ENCODE measurements at regions not wholly inside any gene's neighbourhood (a gene's known extent, or its start where the extent isn't known, plus 50 kb on each side); places are given as distances from the start of the nearest gene placed in this dataset.
A peak's percentile ranks its signal among the peaks of the same experiment; 100 is the strongest.
"Not testable (repeated sequence)": the region's sequence is repeated elsewhere in the genome, so short reads cannot be mapped to it uniquely, and the experiment has no call there.

DNA sequence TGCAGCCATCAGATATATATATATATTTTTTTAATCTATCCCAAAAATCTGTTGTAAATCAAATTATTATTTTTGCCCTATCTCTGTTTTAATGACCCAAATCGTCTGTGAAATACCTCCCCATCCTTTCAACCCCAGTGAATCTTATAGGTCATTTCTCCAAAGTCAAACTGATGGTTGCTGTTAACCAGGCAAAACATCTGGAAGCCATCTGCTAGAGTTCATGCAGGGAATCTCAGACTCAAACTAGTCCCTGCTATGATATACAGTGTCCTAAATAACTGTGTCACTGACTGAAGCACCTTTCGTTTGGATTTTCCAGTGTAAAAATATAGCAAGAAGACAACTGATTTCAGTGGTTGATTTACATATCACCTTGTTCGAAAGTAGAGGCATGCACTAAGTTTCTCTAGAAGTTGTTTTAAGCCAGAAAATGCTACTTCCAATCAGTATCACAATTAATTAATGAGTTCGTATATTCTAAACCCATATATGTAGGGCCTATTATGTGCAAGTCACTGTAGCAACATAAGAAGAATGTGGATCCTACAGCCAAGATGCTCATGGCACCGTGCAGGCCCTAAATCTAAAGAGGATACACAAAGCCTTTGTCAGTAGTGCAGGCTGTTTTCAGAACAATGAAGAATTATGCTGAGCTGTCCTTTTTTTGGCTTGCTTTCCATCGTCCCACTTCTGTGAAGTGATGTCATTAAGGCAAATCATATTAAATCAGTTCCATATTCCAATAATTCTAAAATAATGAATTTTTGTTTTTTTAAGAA lies 566.0 kb downstream of the STK39 start:
- no peak for DNase-seq (ENCODE audit: low spot score)

DNA sequence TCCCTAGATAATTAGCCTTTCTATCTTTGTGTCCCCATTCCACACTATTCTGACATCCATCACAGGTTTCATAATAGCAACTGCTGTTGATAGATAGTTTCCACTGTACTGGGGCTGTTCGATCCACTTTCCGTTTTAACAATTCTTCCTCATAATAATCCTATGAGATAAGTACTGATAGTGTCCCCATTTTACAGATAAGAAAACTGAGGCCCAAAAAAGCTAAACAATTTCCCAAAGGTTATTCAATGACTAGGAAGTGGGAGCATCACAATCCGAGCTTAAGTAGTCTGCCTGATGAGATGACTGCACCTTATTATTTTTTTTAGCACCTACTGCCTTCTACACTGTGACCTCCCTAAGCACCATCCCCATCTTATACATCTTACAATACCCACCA lies 569.2 kb downstream of the STK39 start:
- DNase-seq (ENCODE audit: low spot score), result no peak

DNA sequence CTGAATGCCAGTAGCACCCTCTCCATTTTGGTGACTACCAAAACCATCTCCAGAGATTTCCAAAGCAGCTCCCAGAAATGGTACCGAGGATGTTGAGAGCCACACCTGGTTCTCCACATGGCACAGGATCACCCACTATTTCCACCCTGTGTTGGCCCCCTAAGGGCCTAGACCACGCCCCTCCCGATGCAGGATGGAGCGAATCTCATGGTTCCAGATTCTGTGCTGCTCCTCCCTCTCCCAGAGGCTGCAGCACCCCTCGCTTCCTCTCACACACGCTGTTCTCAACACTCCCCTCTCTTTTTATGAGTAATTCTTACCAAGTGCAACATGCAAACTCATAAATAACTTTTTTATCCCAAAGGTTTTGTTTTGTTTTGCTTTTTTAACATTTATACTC lies 571.5 kb downstream of the STK39 start:
- DNase-seq (ENCODE audit: low spot score), result no peak

DNA sequence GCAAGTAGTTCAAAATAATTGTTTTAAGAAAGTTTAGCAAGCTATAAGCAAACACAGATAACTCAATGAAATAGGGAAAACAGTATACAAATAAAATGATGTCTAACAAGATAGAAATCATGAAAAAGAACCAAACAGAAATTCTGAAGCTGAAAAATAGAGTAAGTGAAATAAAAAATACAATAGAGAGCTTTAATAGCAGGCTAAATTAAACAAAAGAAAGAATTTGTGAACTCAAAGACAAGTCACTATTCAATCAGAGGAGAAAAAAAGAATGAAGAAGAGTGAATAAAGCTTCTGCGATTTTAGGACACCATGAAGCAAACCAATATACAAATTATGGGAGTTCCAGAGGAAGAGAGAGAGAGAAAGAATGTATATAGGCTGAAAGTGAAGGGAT lies 576.8 kb downstream of the STK39 start:
- no peak for DNase-seq (ENCODE audit: low spot score)

DNA sequence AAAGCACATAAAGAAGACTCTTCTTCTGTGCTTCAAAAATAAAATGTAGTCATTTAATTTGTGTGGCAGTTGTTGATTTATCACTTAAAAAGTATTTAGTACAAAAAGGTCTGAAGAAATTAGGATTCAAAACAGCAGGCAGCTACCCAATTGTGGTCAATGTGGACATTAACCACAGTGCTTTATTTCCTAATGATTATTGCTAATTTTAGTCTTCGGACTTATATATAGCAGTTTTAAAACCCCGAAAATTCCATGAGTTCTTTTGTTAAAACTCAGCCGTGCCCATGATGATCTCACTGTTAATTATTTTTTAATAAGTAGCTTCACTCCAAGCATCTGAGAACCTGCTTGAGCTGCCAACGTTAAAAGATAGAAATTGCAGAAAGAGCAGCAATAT lies 594.3 kb downstream of the STK39 start:
- no peak for DNase-seq (ENCODE audit: low spot score)

DNA sequence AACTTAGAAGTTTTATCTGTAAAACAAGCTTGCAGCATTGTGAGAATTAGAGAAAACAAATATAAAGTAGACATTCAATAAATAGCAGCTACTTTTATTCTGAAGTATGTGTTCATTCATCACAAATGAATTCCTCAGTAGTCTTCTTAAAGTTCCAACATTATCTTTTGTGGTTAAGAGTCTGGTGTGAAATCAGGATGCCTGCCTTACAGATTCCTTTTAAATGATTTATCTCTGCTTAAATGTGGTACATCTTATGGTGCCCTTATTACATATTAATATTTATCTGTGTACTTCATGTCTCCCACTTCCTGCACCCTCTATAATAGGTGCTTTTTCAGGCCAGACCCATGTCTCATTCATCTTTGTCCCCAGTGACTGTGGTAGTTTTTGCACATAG lies 595.0 kb downstream of the STK39 start:
- no peak for DNase-seq (ENCODE audit: low spot score)

DNA sequence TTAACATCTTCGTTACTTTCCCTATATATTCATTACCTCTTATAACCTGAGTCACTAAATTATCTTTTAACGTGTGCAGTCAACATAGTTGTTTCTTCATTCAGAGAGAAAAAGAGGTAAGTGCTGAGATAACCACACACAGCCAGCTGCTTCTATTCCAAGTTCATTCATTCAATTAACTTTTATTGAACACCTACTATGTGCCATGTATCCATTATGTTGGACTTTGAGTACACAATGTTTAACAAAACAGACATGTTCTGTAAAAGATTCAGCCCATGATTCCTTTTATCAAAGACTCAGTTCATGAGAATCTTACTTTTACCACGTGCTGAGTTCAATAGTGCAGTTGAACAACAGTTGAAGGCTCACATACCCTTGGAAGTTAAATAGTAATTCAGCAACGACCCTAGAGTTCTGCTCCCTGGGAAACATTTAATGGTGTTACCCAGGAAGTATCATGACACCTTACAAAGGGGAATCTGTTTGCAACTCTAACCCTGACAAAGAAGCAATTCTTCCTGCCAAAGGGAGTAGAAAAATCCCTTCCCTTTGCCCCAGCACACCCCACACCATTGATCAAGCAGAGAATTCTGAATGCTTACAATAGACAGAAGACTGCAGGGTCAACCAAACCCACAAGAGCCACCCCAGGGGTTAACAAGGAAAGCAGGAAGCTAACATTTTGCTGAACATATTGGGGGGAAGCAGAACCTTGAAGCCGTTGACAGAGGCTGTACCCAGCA lies 595.8 kb downstream of the STK39 start:
- DNase-seq (ENCODE audit: low spot score), result no peak

DNA sequence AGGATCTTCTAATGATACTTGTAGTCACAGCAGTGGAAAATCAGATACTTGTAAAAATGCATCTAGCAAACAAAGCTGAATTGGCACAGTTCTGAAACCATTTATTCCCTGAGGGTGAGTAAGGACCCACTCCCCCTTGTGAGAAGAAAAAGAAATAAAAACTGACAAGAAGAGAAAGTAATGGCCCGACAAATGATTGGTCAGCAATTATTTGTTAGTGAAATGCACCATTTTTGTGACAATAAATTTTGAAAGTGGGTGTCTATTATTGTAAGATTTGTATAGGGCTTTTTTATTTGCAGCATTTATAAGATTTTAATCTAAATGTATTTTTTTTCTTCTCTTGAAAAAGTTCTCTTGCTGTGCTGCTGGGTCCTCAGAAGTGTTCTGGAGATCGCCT lies 600.8 kb downstream of the STK39 start:
- DNase-seq (ENCODE audit: low spot score), result no peak

DNA sequence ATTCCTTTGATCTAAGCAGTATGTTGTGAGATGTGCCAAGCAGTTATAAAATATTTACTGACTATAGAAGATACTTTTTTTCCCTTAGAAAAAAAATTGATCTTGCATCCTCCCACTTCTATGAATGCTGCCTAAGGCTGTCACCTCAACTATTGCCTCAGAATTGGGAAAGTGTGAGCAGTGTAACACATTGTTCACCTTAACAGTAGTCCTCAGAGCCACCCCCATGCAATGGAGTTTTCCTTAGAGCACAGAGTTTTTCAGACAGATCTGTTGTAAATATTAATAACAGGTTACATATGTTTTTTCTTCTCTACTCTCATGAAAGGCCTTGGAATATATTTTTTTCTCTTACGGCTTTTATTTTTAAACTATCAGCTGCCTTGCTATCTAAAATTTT lies 607.3 kb downstream of the STK39 start:
- DNase-seq (ENCODE audit: low spot score), result no peak

DNA sequence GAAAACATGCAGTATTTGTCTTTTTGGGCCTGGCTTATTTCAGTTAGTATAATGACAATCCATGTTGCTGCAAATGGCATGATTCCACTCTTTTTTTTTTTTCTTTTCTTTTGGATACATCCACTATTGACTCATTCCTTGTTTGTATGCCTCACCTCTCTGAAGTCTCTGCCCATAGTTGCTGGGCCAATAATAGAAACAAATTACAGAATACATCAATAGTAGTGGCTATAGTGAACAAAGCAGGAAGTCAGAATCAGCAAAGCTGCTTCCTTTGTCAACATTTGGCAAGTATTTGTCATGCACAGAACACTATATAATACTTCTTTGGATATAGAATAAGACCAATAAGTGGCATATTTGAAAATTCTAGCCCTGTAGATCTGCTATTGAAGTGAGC lies 609.7 kb downstream of the STK39 start:
- no peak for DNase-seq (ENCODE audit: low spot score)

DNA sequence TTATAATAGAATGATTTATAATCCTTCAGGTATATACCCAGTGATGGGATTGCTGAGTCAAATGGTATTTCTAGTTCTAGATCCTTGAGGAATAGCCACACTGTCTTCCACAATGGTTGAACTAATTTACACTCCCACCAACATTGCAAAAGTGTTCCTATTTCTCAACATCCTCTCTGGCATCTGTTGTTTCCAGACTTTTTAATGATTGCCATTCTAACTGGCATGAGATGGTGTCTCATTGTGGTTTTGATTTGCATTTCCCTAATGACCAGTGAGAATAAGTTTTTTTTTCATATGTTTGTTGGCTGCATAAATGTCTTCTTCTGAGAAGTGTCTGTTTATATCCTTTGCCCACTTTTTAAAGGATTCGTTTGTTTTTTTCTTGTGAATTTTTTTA lies 615.1 kb downstream of the STK39 start:
- not testable (repeated sequence) for DNase-seq (ENCODE audit: low spot score)

DNA sequence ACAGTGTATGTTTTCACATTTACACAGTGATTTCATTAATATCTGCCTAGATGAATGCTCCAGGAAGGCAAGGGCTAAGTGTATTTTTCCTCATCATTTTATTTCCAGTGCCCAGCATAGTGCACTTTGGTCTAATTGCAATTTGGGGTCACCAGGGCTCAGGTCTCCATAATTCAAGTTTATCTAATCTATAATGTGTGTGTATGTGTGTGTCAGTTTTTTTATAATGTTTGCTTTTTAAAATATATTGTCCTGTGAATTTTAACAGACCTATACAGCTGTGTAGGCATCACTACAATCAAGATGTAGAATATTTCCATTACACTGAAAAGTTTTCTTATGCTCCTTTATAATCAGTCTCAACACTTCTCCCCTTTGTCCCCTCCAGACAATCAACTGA lies 620.4 kb downstream of the STK39 start:
- no peak for DNase-seq (ENCODE audit: low spot score)

DNA sequence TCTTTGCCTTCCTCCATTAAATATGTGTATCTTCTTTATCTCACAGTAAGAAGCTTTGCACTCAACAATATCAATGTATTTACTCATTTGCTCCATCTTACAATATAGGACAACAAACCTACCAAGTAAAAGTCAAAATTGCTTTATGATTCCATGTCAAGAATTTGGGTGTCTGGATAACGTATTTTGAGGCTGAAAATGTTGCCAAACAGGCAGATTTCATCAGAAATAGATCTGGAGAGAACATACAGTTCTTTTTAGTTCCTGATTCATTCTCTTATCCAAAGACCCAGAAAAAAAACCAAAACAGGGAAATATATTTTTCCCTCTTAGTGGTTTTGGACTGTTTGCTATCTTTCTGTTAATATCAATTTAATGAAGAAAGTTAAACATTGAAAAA lies 621.1 kb downstream of the STK39 start:
- no peak for DNase-seq (ENCODE audit: low spot score)

DNA sequence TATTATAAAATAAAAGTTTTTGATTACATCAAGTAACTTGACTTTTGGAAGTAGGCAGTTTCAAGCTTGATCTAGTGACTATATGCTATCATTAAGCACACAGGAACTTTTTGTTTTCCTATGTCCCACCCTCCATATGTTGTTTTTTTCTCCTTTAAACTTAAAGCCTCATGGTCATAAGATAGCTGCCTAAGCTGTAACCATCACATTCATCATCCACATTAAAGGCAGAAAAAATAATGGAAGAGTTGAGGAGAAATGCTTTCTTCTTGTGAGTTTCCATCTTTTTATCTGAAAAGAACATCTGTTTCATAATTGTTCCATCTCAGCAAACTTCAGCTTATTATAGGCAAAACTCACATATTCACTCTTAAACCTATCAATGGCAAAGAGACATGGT lies 630.4 kb downstream of the STK39 start:
- no peak for DNase-seq (ENCODE audit: low spot score)

DNA sequence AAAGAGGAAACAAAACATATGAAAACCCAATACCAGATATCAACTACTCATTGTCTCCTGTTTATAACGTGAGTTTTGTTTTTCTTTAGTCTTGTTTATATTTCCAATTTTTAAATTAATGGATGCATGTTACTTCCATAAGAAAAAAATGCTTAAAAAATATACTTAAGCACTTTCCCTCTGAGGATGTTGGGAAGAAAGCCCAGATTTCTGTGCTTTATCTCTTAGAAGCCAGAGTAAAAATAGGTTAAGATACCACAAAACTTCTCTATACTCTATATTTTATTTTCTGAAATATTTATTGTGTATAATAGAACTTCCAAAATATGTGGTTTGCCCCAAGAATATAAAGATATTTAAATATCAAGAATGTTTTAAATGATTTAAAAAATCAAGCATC lies 633.9 kb downstream of the STK39 start:
- DNase-seq (ENCODE audit: low spot score), result no peak

DNA sequence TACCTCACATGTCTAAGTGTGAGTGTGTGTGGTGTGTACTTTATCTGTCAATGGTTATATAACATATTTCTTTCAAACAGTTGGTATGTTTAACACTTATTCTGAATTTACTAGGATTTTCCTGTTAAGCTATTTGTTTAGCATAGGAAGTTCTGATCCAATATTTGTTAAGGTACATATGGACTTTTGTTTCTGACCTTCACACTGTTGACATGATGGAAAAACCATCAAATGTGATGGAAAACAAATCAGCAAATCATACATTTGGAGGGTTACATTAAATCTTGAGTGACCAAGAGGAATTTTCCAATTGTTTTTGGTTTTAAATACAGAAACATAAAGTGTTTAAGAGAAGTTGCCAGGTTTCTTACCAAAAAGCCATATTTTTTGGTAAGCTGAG lies 638.9 kb downstream of the STK39 start:
- no peak for DNase-seq (ENCODE audit: low spot score)

DNA sequence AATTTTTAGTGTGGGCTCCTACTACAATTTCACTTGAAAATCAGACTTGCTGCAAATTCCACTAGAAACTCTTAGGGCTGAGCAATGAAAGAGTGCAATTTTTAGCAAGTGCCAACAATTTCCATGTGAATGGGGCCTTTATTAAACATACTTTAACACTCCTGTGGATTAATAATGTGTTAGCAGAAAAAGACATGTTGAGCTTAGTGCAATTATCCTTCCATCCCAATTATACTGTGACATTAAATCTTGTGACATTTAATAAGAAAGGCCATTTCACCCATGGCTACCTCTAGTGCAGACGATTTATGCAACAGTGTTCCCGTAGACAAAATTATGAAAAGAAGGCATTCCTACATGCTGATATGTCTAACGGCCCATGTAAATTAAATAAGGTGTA lies 639.7 kb downstream of the STK39 start:
- no peak for DNase-seq (ENCODE audit: low spot score)

DNA sequence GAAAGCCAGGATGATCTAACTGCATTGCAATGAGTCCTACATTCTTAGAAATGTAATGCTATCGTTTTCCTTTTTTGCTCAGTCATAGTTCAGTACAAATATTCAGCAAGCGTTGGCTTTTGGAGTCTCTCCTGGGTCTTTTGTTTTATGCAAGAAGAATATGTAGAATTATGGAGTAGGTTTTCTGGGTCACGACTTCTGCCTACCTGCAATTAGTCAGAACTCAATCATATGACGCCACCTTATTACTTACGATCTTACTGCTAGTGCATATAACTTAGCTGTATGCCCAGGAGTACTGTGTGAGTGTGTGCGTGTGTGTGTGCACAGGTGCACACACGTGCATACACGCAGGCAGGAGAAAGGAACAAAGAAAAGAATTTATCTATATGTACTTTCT lies 640.2 kb downstream of the STK39 start:
- no peak for DNase-seq (ENCODE audit: low spot score)

DNA sequence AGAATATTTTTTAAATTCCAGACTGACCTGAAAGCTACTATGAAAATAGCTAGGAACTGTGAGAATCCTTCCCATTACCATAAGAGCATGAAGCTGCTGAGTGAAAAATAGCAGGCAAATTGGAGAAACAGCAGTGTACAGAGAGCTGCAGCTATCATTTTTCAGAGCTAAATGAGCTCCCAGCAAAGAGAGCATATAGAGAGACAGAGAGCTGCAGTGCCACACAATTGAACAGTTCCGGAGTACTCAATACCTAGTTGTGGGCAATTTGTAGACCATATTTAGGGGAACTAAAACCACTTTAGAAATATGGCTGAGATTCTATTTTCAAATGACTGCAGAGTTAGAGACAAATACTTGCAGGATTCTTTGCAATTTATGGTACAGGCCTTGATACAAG lies 645.3 kb downstream of the STK39 start:
- DNase-seq (ENCODE audit: low spot score), result no peak

DNA sequence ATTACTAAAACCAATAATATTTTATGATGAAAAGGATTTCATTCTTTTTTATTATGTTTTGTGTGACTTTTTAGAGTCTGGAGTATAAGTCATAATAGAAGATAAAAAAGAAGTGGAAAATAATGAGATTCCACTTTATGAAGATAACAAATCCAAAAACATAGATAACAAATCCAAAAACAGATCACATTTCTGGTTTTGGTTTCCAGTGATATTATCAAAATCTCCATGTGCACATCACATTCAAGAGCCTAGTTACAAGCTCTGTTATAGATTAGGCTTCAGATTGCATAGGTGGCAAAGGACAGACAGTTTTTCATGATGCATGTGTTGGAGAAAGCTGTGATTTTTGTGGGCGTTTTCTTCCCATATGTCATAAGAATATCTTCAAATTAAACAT lies 648.2 kb downstream of the STK39 start:
- DNase-seq (ENCODE audit: low spot score), result no peak

DNA sequence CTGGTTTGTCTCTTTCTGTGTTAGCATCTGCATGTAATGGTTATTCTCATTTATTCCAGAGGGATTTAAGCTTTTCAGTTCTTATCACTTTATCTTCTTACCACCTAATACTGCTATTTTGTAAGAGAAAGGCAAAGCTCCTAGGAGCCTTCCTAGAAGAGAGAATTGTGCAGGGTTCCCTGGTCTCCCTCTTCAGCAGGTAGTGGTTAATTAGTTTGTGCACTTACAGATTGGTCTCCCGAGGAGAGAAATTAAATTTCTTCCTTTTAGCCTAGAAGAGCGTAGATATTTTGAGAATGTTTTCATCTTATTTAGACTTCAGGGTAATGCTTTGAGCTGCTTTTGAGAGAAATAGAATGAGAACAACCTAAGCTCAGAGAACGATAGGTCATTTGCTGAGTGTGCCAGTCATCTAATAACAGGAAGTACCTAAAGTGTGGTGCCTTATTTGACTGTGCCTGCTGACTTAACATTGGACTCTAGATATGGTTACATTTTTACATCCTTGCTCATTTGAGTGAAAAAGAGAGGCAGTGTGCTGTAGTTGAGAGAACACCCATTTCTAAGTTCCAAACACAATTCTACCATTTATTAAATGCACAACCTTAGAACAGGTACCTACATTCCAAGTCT lies 651.4 kb downstream of the STK39 start:
- no peak for DNase-seq (ENCODE audit: low spot score)

DNA sequence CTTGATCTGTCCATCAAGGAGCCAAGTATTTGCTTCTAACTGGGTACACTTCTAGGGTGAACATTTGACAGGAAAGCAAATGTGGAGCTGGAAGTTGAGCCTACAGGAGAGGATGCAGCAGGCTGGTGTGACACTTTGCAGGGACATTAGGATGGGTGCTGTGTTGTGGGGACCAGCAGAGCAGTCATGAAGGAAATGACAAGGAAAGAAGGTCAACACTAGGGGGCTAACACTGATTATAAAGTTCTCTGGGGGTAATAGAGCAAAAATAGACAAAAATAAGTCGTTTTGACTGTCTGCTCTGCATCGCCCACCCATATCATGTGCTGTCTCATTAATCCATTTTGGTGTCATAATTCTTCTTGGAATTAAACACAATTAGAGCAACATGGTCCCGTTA lies 652.4 kb downstream of the STK39 start:
- DNase-seq (ENCODE audit: low spot score), result peak; percentile 3

DNA sequence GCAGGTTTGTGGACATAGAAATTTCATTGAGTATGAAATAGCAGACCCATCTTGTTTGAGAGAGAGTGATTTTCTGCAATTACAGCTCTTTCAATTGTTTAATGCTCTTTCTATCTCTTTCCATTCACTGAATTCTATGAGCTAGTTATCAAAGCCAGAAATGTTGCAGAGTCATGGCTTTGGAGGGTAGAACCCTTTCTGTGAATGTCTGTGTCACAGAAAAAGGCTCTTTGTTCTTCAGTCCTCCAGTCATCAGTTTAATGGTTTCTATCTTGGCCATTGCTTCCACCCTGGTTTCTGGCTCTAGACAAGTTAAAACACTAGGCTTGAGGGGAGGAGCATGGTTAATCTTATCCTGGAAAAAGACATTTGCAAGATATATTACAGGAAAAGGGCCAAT lies 655.0 kb downstream of the STK39 start:
- DNase-seq (ENCODE audit: low spot score), result no peak
